HL-60 (cell line): ENCODE measurements at regions not wholly inside any gene's neighbourhood (a gene's known extent, or its start where the extent isn't known, plus 50 kb on each side); places are given as distances from the start of the nearest gene placed in this dataset.

Experiments
- GABPA ChIP-seq: IDR thresholded peaks from 2 replicates; pipeline ENCODE4 v1.6.1; 2012; ENCODE audit warnings: low read depth
- POLR2AphosphoS5 ChIP-seq: IDR thresholded peaks from 2 replicates; pipeline ENCODE4 v1.6.1; 2012; ENCODE audit warnings: low read depth
- SPI1 ChIP-seq: IDR thresholded peaks from 2 replicates; pipeline ENCODE4 v1.6.1; 2012; ENCODE audit warnings: low read depth, mild to moderate bottlenecking, borderline replicate concordance
- TF ChIP-seq, protein P1 (sequence below): IDR thresholded peaks from one replicate; pipeline ENCODE4 v1.5.1; 2011; ENCODE audit warnings: low read length, control low read depth, inconsistent platforms; ENCODE audit not compliant: insufficient read depth
- TF ChIP-seq, protein P2 (sequence below): IDR thresholded peaks from 2 replicates; pipeline ENCODE4 v1.6.1; 2012; ENCODE audit warnings: low read depth; ENCODE audit not compliant: insufficient replicate concordance

DNA sequence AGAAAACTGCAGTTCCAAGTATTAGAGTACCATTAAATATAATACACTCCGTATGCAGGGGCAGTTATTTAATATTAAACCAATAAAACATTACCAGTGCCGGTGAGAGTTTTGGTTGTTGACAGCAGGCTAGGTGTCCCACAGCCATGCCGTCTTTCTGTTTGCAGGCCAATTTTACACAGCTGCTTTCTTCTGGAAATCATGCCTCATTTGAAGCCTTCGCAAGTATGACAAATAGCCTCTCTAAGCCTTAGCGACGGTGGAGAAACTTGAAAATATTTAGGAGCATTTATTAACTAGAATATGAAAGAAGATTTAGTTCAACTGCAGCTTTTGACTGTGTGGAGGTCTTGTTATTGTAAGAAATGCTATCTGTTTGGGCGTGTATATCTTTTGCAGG lies 226.0 kb downstream of the BMP2 start:
- TF ChIP-seq, protein P1, sequence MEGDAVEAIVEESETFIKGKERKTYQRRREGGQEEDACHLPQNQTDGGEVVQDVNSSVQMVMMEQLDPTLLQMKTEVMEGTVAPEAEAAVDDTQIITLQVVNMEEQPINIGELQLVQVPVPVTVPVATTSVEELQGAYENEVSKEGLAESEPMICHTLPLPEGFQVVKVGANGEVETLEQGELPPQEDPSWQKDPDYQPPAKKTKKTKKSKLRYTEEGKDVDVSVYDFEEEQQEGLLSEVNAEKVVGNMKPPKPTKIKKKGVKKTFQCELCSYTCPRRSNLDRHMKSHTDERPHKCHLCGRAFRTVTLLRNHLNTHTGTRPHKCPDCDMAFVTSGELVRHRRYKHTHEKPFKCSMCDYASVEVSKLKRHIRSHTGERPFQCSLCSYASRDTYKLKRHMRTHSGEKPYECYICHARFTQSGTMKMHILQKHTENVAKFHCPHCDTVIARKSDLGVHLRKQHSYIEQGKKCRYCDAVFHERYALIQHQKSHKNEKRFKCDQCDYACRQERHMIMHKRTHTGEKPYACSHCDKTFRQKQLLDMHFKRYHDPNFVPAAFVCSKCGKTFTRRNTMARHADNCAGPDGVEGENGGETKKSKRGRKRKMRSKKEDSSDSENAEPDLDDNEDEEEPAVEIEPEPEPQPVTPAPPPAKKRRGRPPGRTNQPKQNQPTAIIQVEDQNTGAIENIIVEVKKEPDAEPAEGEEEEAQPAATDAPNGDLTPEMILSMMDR, result no peak
- TF ChIP-seq POLR2AphosphoS5, result no peak
- TF ChIP-seq, protein P2, sequence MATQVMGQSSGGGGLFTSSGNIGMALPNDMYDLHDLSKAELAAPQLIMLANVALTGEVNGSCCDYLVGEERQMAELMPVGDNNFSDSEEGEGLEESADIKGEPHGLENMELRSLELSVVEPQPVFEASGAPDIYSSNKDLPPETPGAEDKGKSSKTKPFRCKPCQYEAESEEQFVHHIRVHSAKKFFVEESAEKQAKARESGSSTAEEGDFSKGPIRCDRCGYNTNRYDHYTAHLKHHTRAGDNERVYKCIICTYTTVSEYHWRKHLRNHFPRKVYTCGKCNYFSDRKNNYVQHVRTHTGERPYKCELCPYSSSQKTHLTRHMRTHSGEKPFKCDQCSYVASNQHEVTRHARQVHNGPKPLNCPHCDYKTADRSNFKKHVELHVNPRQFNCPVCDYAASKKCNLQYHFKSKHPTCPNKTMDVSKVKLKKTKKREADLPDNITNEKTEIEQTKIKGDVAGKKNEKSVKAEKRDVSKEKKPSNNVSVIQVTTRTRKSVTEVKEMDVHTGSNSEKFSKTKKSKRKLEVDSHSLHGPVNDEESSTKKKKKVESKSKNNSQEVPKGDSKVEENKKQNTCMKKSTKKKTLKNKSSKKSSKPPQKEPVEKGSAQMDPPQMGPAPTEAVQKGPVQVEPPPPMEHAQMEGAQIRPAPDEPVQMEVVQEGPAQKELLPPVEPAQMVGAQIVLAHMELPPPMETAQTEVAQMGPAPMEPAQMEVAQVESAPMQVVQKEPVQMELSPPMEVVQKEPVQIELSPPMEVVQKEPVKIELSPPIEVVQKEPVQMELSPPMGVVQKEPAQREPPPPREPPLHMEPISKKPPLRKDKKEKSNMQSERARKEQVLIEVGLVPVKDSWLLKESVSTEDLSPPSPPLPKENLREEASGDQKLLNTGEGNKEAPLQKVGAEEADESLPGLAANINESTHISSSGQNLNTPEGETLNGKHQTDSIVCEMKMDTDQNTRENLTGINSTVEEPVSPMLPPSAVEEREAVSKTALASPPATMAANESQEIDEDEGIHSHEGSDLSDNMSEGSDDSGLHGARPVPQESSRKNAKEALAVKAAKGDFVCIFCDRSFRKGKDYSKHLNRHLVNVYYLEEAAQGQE, result no peak
- no peak for TF ChIP-seq SPI1
- no peak for TF ChIP-seq GABPA
